ENCODE measurements at regions not wholly inside any gene's neighbourhood (a gene's known extent, or its start where the extent isn't known, plus 50 kb on each side); places are given as distances from the start of the nearest gene placed in this dataset.

GRCh38 chr2:173629076-173629475 is 274.4 kb downstream of the CDCA7 start:
- no peak for TF ChIP-seq CTCF (IDR thresholded peaks at IDR 0.05; ENCODE audit: borderline replicate concordance, extremely low read depth, low read length, poor library complexity, severe bottlenecking)
- TF ChIP-seq EZH2 (IDR thresholded peaks at IDR 0.05; ENCODE audit: borderline replicate concordance, low read depth, low read length, severe bottlenecking) = no peak

Measured in DND-41 (cell line).